Endometrium (tissue), 2 donors: ENCODE measurements at regions not wholly inside any gene's neighbourhood (a gene's known extent, or its start where the extent isn't known, plus 50 kb on each side); places are given as distances from the start of the nearest gene placed in this dataset.
"Not testable (repeated sequence)": the region's sequence is repeated elsewhere in the genome, so short reads cannot be mapped to it uniquely, and the experiment has no call there.

Experiments
- FAIRE-seq: peaks from 2 replicates; lab custom pipeline; 2012; peaks lifted over from hg19 to GRCh38; lab: Jason Lieb, UNC
- donor health status: control.
- donor health status: control.

DNA sequence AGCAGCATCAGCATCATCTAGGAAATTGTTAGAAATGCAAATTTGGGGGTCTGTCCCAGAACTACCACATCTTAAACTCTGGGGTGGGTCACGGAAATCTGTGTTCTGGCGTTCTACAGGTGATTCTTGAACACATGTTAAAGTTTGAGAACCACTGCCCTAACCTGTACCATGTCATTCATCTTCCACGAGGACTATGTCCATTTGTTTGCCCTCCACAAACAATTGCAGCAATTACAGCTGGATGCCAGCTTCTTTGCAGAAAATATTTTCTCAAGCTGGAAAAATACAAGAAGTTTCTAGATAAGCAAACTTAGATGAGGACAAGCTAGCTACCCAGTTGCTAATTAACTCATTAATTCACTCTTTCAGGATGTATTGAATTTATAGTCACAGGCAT lies 54.1 kb downstream of the MAFB start:
- FAIRE-seq, result no peak

DNA sequence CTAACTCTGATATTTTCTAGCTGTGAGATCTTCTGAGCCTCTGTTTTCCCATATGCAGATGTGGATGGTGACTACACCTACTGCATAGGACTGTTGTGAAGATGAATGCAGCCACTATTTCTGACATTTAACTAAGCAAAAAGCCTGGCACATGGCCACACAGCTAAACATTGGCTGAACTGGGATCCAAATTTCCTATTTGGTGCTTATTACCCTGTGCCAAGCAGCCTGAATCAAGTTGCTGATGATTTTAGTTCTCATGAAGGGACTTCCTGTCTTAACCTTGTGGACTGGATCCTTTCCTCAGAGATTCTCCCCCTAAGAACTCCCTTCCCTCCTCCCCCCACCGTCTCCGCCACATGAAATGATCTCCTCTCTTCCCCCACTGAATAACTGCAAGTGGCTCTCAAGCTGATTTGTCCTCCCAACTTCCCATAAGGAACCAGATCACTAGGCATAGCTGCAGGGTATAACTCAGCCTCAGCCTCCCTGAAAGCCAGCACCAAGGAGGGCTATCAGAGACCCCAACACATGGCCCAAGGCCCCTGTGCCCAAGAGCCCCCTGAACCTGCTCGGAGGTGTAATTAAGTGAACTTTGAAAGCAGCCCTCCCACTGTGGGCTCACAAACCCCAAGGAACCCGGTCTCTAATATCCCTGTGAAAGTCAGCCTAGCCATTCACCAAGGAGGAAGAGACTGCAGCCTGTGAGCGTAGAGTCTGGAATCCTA lies 55.7 kb downstream of the MAFB start:
- no peak for FAIRE-seq

DNA sequence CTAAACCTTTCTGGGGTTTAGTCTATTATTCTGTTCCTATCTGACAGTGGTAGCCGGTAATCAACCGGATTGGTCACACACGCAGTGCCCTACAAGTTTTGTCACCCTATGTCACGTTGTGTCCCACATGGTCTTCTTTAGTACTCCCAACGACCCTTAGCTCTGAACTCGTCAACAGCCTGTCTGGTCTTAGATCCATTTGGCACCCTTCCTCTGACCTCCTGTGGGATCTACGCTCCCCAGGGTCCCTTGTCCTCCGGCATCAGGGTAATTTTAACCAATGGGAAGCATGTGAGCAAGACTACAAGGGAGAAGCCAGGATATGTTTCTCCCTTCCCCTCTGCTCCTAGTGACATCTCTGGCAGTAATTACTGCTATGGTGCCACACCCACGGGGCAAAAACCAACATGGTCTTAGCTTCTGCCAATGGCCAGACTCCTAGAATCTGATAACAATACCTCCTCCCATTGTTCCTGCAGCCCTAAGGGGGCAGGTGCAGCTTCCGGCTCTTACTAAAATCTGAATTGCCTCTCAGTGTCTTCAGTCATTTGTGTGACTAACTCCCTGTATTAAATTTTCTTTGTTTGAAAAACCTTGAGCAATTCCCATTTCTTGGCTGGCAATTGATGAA lies 56.6 kb downstream of the MAFB start:
- FAIRE-seq, result no peak

DNA sequence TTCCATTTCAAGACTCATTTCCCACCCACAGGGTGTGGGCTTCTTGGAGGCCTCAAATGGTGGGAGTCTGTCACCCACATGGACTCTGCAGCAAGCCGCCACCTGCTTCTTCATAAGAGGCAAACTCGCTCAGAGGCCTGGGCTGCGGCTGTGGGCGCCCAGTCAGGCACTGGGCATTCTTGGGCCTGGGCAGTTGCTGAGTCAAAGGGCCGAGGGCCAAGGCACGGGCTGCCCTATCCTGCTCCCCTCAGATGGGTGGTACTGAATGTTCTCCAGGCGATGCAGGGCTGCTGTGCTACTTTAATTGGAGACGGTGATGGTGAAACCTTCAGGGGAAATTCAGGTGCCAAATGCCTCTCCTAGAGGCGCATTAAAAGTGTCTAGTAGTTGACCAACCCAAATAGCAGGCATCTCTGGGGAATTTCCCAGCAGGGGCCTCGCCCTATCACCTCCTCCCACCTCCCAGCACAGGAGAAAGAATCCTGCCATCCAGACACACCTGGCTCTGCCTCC lies 57.9 kb downstream of the MAFB start:
- FAIRE-seq, result no peak

DNA sequence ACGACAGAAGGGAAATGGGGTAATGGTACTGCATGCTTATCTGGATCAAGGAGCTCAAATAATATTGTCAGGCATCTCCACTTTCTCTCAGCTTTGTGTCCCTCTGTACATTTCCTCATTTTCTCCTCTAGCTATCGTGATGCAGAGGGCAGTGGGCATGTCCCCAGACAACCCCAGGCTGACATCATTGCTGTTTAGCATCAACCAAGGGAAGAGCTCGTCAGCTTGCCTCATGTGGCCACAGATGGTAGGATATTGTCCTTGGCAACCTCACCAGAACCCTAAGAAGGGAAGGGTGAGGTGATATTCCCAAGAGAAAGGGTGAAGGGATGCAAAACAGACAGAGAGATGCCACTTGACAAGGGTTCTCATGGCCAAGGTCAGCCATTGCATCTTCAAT lies 58.3 kb downstream of the MAFB start:
- no peak for FAIRE-seq

DNA sequence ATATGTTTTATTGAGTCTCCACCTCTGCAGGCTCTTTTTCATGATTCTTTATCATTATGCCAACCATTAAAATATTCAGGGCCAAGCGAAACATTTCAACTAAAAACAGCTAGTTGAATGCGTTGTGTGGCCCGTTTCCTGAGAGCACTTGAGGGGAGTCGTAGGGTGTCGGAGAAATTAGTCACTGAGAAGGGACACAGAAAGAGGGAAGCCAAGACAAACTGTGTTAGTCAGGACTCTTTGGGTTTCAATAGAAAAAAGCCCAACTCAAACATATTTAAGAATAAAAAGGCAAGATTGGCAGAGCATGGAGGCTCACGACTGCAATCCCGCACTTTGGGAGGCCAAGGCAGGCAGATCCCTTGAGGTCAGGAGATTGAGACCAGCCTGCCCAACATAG lies 58.9 kb downstream of the MAFB start:
- FAIRE-seq, result no peak

DNA sequence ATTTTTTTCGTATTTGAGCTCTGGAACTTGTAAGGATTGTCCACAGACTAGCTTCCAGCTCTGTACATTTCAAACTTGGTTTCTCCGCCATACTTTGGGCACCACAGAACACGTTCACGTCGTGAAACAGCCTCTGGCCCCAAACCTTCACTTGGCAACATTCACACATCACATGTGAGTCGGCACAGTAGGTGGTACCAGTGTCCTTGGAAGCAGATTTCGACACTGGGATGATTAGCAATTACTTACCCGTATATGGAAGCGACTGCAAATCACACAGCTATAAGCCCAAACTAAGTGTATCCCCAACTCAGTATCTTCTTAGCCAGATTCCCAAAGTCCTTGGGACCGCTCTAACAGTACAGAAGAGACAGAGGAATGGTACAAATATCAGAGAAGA lies 60.2 kb downstream of the MAFB start:
- FAIRE-seq, result no peak

DNA sequence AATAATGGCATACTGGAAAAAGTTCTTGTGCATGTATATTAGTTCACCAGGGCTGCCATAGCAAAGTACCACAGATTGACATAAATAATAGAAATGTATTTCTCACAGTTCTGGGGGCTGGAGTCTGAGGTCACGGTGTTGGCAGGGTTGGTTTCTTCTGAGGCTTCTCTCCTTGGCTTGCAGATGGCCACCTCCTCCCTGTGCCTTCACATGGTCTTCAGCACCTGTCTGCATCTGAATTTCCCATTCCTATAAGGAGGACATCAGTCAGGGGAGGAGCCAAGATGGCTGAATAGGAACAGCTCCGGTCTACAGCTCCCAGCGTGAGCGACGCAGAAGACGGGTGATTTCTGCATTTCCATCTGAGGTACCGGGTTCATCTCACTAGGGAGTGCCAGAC lies 70.0 kb downstream of the MAFB start:
- not testable (repeated sequence) for FAIRE-seq

DNA sequence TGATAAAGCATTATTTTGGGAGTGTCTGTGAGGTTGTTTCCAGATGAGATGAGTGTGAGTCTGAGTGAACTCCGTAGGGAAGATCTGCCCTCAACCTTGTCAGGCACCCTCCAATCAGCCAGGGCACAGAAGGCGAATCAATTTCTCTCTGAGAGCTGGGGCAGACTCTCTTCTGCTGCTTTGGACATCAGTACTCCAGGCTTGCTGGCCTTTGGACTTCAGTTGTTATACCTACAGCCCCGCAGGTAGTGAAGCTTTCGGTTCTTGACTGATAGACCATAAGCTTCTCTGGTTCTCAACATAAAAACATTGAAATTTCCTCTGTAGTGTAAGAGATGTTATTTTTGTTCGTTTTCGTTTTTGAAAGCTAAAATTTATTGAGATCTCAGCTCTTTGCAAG lies 71.4 kb downstream of the MAFB start:
- FAIRE-seq, result no peak

DNA sequence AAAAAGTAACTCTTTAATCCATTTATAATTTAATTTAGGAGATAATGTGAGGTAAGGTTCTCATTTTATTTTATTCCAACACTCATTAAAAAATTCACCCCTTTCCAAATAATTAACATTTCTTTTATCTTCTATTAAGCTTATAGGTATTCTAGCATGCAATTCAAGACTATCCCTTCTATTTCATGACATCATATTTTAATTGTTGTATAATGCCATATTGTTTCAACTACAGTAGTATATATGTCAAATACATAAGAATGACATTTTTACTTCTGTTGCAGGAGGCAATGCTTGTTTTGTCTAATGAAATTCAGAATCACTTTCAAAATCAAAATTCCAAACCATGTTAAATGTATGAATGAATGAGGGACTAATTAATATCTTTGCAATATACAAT lies 76.2 kb downstream of the MAFB start:
- FAIRE-seq, result no peak

DNA sequence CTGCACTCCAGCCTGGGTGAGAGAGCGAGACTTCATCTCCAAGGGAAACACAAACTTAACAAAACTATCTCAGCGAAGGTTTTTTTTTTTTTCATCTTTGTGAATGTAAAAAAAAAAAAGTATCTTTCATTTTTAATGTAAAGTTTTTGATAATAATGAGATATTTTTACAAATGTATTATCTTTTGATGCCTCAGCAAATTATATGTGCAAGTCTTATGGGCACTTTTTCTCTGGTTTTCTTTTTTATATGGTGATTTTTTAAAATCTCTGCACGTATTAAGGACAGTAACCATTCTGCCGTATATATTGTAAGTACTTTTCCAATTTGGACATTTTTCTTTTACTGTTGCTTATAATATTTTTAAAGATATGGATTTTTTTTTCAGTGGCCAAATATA lies 76.8 kb downstream of the MAFB start:
- no peak for FAIRE-seq

DNA sequence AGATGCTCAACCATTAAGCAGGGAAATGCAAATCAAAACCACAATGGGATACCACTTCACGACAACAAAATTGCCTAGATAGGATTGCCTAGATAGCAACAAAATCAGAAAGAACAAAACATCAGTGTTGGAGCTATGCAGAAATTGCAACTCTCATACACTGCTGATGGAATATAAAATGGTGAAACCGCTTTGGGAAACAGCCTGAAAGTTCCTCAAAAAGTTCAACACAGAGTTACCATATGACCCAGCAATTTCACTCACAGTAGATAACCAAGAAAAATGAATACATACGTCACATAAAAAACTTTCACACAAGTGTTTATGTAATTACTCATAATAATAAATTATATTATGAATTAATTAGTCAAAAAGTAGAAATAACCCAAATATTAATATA lies 78.3 kb downstream of the MAFB start:
- no peak for FAIRE-seq

DNA sequence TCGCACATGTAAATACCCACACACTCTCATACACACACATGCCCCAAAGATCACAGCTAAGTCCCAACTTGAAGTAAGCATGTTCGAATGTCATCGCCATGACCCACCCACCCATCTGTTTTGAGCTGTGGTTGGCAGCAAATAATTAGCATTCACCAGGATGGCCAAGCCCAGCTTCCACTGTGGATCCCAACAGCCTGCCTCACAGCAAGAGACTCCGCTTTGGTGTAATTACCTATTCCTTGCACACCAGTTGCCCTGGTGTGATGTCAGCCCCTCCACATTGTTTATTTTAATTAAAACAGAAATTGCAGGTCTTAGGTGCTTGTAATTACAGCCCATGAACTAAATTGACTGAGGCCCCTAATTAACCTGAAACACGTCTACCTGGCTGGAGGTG lies 81.1 kb downstream of the MAFB start:
- FAIRE-seq, result no peak

DNA sequence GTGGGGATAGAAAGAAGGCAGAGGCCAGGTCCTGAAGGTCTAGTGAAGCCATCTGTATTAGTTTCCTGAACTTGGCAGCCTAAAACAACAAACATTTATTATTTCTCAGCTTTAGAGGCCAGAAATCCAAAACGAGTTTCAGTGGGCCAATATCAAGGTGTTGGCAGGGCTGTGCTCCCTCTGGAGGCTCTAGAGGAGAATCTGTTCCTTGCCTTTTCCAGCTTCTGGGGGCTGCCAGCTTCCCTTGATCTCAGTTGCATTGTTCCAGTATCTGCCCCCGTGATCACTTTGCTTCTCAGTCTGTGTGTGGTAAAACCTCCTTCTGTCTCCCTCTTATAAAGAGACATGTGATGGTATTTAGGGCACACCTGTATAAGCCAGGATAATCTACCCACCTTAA lies 82.4 kb downstream of the MAFB start:
- no peak for FAIRE-seq

DNA sequence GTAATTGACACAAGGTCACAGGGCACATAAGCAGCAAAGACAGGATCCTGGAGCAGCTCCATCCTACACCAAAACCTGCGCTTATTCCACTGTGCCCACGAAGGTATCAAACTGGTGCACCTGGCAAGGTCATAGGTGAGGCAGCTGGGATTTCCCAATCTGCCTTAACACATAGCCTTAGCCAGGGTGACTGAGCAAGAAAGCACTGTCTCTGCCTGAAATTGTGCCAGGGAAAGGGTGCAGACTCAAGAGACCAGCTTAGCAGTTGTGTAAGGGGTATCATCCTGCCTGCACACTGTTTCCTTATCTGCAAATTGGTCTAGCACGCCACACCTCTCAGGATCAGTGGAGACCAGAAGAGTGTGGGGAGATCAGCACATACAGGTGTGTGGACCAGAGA lies 82.8 kb downstream of the MAFB start:
- no peak for FAIRE-seq

DNA sequence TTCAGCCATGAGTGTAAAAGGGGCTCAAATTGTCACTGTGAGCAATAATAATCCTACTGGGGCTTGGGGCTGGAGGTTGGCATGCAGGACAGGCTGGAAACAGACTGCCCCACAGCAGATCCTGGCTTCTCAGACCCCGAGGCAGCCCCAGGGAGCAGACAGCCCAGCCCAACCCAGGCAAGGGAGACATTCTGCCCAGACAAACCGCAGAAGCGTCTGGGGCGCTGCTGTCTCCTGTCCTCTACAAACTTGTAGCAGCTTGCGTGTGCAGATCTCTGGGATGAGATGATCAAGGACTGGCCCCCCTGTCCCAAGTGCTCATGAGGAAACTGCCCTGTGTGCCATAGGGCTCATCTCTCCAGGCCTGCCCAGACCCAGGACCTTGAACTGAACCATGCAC lies 84.6 kb downstream of the MAFB start:
- FAIRE-seq, result no peak

DNA sequence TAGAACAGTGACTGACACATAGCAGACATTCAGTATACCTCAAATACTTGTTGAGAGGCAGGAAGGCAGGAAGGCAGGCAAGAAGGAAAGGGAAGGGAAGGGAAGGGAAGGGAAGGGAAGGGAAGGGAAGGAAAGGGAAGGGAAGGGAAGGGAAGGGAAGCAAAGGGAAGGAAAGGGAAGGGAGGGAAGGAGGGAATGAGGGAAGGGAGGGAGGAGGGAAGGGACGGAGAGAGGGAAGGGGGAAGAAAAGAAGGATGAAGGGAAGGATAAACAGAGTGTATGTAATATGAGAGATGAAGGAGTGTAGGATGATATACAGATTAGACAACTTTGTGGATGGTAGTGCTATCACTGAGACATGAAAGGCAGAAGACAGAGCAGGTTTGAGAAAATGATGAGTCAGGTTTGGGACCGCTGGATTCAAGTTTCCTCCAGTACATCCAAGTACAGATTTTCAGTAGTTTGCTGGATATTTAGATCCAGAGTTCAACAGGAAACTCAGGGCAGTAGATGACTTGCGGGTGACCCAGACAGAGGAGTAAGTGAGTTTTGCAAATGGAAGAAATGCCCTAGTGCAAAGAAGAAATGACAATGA lies 85.9 kb downstream of the MAFB start:
- FAIRE-seq, result no peak

DNA sequence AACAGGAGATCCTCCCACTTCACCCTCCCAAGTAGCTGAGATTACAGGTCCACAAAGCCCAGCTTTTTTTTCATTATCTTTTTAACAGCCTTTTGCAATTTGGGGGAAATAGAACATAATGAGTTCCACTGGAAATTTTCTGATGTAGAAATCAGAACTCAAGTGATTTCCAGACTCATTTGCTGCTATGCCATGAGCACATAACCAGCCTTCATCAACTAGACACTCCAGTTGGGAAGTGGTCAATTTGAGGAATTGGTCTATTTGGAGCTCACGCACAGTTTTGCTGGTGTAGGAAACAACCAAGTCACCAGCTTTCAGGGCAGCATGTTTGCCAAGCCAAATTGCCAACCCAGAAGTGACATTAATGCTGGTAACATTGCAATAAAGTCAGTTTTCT lies 86.7 kb downstream of the MAFB start:
- no peak for FAIRE-seq

DNA sequence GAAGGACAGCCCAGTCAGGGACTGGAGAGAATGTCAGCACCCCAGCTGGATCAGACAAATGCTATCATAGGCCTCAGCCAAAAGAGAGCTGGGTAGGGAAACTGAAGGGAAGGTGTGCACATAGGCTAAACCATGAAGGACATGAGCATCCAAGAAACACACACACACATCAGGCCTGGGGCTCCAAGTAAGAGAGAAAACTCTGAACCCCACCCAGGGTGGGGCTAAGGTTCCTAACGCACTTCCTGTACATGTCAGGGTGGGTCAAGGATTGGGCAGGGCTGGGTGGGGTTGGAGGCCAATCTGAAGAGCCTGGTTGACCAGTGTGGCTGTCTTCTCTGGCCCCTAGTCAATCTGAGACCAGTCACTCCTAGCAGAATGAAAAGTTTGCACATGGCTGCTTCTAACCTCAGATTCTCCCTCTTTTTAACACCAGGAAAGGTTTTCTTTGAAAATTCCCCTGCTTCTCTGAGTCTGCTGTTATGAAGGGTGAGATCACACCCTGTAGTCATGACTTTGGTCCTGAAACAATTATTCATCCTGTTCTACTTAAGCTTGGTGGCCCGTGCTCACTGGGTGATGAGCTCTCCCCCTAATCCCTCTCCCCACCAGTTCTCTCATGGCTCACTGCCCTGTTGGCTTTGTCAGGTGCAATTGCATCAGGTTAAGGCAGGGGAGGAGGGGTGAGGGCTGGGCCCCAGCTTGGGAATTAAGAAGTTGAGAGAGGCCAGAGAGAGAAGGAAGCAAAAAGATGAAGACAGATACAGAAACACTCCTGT lies 88.4 kb downstream of the MAFB start:
- FAIRE-seq, result no peak

DNA sequence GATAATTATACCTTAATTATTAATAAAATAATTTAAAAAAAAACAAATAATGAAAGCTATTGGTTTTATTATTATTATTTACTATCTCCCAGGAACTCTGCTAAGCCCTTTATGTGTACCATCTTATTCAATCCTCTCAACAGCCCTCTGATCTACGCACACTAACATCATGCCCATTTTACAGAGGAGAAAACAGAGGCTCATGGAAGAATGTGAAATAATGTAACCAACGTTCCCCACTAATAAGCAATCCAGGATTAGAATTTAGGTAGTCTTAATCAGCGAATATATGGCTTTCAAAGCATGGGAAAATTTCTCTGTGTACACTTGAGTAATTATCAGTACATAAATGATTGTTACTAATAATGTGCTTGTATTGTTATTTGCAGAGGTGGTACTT lies 89.0 kb downstream of the MAFB start:
- FAIRE-seq, result no peak

DNA sequence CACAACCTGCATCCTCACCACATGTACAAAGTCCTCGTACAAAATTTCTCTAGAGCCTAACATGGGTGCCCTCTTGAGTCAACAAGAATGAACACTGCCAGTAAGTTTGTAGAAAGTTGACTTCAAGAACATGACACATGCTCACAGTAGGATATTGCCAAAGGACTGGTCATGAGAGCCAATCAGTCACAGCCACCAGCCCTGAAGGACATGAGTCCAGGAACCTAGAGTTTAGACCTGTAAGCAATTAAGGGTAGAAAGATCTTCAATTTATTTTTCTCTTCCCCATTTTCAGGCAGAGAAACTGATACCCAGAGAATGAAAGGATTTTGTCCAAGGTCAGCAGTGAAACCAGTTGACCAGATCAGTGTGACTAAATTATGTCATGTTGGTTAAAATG lies 96.1 kb downstream of the MAFB start:
- no peak for FAIRE-seq

DNA sequence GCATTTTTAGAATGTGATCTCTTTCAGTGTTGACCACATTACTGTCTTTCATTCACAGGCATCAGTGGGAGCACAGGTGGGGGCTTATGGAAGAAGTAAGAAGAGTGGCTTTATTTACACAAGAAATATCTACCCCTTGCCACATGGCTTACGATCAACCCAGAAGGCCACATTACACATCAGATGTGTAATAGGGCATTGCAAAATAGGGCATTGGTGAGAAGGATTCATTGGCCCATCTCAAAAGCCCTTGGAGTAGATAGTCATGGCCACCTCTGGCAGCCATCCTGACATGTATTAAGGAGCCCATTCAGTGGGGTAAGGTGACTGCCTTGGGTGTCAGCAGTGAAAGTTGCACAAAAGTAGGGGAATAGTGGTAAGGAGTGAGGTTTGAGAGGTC lies 97.5 kb downstream of the MAFB start:
- FAIRE-seq, result no peak

DNA sequence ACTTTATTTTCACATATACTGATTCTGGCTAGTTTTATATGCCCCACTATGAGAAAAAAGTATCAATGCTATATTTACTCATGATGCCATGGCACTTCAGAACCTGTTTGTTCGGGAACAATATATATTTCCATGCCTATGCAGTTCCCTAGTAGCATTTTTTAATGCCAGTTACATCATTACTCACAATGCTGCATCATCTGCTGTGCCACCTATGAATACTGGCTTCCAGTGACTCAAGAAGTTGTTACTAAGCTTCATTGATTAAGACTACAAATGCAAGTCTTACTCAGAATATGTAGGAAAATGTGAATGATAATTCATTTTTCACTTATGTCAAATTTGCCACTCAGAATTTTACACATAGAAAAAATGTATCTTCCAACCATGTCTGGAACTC lies 97.9 kb downstream of the MAFB start:
- no peak for FAIRE-seq
